GM18867 (cell line): ENCODE measurements at regions not wholly inside any gene's neighbourhood (a gene's known extent, or its start where the extent isn't known, plus 50 kb on each side); places are given as distances from the start of the nearest gene placed in this dataset.

Source experiments
- ATAC-seq: cut with Tn5 transposase; IDR thresholded peaks from one replicate; pipeline ENCODE4 v1.9.1; 2021; ENCODE audit warnings: mild to moderate bottlenecking, moderate library complexity; ENCODE audit not compliant: unreplicated experiment

GRCh38 chr4:134282680-134283079 lies 81.1 kb upstream of the PABPC4L start:
- no peak for ATAC-seq

- ATAC-seq: no peak
These were observed 77.1 kb upstream of the PABPC4L start for GRCh38 chr4:134278675-134279074.

GRCh38 chr4:134276476-134276875 lies 74.9 kb upstream of the PABPC4L start:
- no peak for ATAC-seq

GRCh38 chr4:134260126-134260525 lies 58.5 kb upstream of the PABPC4L start:
- no peak for ATAC-seq
